ENCODE measurements at regions not wholly inside any gene's neighbourhood (a gene's known extent, or its start where the extent isn't known, plus 50 kb on each side); places are given as distances from the start of the nearest gene placed in this dataset.

GRCh38 chr13:107912745-107913144 is 302.6 kb downstream of the LIG4 start:
- TF ChIP-seq EZH2 (IDR thresholded peaks at IDR 0.05; ENCODE audit: borderline replicate concordance, low read depth, low read length, severe bottlenecking) = no peak
- no peak for TF ChIP-seq POLR2A (IDR thresholded peaks at IDR 0.05; ENCODE audit: low read depth, low read length)
- no peak for TF ChIP-seq CTCF (IDR thresholded peaks at IDR 0.05; ENCODE audit: extremely low read depth in 1 of 2, insufficient read depth in 1 of 2, low read depth in 1 of 2, low read length in 2 of 2)
- TF ChIP-seq POLR2AphosphoS5 (IDR thresholded peaks at IDR 0.05; ENCODE audit: insufficient read depth, low read depth, low read length) = no peak
